Stimulated activated CD4-positive, alpha-beta T cell treated with anti-CD3 and anti-CD28 coated beads, Interleukin-2, amount 100 ng/mL, for 24 hours (primary cell): ENCODE measurements at regions not wholly inside any gene's neighbourhood (a gene's known extent, or its start where the extent isn't known, plus 50 kb on each side); places are given as distances from the start of the nearest gene placed in this dataset.
"Not testable (repeated sequence)": the region's sequence is repeated elsewhere in the genome, so short reads cannot be mapped to it uniquely, and the experiment has no call there.

Source experiments
- DNase-seq, 2 donors: peaks; one replicate each; pipeline ENCODE4 v3.0.0-alpha.2; 2020

GRCh38 chr2:240255811-240256703 is 115.6 kb upstream of the OTOS start:
- no peak for DNase-seq

DNA sequence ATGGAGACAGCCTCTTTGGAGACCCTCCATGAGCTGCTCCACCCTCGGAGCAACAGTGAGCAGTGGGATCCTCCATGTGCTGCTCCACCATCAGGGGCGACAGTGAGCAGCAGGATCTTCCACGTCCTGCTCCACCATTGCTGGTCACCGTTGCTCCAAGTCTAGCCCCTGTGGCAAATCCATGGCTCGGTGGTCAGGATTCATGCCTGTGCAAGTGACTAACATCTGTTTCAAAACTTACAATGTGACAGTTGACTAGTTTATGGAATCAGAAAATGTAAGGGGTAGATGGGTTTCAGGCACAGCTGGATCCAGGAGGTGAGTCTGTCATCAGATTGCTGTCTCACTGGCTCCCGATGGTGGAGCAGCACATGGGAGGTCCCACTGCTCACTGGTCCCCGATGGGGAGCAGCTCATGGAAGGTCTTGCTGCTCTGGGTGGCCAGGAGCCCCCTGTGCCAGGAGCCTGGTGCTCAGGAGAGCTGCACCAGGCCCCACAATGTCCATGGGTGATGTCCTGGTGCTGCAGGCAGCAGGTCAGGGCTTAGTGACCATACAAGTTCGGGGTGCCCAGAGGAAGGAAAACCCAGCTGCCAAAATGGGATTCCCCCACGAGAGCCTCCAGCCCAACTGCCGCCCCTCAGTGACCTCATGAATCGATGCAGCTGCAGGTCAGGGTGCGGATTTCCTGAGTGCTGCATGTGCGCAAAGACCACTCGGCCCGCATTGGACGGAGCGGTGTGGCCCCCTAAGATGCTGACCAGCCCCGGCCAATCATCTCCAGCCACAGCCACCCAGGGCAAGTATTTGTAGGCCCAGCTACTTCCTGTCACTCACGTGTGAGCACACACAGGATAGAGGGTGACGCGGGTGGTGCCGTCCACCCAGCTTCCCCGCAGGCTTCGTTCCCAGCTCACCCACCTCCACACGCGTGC is 116.5 kb upstream of the OTOS start:
- DNase-seq, result no peak

GRCh38 chr2:240257940-240258580 is 117.6 kb upstream of the OTOS start:
- DNase-seq, result no peak

GRCh38 chr2:240258685-240259084 is 118.2 kb upstream of the OTOS start:
- DNase-seq, result no peak

DNA sequence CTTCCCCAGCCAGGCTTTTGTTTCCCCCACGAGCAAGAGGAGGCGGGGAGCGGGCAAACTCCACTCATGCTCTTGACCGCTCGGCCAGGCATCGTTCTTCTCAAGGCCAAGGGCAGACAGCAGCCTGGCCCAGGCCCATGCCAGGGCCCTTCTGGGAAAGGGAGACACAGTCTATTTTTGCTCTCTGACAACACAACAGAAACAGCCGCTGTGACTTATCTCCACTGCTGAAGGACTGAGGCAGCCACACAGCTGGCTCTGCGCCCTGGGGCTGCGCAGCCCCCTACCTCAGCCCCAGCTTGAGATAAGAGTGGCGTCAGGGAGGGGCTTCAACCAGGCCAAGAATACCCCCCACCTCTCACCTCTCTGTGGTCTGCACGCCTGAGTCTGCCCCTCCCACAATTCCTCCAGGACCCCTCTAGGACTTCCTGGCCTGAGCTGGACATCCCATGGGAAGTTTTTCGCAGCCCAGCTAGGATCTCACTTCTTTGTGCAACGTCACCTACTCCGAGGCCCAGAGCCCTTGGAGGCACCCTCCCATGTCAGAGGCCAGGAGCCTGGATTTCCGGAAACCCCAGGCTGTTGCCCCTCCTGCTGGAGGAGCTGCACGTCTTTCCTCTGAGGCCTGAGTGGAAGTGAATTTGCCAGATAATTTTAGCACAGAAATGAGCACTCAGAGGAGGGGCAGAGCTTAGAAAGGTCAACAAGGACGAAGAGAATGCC is 118.9 kb upstream of the OTOS start:
- no peak for DNase-seq

- no peak for DNase-seq
These were observed 119.6 kb upstream of the OTOS start for GRCh38 chr2:240259924-240260529.

GRCh38 chr2:240260664-240261063 is 120.2 kb upstream of the OTOS start:
- DNase-seq, result no peak

GRCh38 chr2:240262578-240262977 is 122.1 kb upstream of the OTOS start:
- DNase-seq, result not testable (repeated sequence)

DNA sequence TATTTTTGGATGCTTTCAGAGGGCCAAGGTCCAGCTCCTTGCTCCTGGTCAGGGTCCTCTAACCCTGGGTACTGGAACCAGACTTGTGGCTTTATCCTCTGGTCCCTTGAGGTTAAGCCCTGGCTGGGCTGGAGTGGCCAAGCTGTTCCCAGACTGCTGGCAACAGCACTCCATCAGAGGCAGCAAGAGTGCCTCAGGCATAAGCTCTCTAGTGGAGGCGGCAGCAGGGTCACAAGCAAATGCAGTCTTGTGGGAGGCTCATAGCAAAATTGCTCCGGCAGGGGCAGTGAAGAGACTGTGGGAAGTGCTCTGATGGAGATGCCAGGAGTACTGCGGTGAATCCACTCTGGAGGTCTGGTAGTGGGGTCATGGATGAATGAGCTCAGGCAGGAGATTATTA is 128.9 kb upstream of the OTOS start:
- no peak for DNase-seq

DNA sequence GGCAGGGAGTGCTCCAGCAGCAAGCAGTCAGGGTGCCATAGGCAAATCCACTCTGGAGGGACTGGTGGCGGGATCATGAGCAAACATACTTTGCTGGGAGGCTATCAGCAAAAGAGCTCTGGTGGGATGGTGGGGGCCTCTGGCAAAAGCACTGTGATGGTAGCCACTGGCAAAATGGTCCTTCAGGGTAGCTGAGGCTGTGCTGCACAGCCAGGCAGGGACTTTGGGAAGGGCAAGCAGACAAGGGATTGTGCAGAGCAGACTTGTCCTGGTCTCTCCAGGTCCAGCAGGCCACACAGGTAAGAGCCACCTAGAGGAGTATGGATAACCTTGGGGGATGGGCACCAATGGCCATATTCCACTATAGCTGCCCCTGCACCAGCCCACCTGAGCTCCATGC is 129.4 kb upstream of the OTOS start:
- DNase-seq, result no peak

DNA sequence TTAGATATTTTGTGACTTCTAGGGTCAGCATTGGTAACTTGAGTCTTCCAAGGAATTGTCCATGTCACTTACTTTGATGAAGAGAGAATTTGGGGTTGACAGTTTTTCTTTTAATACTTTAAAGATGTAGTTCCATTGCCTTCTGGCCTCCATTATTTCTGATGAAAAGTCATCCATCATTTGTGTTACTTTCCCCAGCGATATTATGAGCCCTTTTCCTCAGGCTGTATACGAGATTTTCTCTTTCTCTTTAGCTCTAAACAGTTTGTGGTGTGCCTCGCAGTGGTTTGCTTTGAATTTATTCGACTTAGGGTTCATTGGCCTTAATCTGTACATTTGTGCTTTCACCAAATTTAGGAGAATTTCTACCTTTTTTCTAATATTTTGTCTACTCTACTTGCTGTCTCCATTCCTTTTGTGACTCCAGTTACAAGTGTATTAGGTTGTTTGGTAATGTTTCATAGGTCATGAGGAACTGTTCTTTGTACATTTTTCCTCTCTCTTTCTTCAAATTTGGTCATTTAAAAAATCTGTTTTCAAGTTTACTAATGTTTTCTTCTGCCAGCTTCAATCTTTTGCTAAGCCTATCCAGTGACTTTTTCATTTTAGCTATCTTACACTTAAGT is 131.4 kb upstream of the OTOS start:
- DNase-seq, result no peak

DNA sequence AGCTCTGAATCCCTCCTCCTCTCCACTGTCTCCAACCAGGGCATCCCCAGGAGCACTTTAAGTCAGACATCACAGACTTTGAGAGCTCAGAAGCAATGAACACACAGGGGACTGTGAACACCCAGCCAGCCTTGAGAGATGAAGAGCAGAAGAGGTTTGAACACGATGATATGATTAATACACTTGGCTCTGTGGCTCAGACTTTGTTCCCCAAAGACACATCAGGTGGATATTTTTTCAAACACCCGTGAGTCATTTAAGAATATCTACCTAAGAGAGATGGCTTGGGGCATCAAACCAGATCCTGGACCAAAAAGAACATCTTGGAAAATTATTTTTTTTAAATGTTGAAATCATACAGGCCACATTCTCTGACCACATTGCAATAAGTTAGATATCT is 134.9 kb upstream of the OTOS start:
- no peak for DNase-seq

GRCh38 chr2:240277073-240277806 is 136.8 kb upstream of the OTOS start:
- DNase-seq, result no peak

GRCh38 chr2:240277807-240278522 is 137.5 kb upstream of the OTOS start:
- no peak for DNase-seq

DNA sequence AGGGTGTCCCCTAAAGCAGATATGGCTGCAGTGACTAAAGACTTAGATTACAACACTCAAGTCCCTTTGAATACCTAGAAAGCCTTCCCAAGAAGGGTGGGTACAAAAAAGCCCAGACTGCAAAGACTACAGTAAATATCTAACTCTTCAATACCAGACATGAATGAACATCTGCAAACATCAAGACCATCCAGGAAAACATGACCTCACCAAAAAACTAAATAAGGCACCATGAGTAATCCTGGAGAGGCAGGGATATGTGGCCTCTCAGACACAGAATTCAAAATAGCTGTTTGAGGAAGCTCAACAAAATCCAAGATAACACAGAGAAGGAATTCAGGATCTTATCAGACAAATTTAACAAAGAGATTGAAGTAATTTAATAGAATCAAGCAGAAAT is 138.2 kb upstream of the OTOS start:
- DNase-seq, result no peak

DNA sequence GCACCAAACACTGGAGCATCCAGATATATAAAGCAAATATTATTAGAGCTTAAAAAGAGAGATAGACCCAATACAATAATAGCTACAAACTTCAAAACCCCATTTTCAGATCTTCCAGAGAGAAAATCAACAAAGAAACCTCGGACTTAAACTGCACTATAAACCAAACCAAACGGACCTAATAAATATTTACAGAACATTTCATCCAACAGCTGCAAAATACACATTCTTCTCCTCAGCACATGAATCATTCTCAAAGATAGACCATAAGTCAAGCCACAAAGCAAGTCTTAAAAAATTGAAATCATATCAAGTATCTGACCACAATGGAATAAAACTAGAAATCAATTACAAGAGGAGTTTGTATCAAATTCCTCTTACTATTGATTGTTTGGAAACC is 140.2 kb upstream of the OTOS start:
- no peak for DNase-seq

DNA sequence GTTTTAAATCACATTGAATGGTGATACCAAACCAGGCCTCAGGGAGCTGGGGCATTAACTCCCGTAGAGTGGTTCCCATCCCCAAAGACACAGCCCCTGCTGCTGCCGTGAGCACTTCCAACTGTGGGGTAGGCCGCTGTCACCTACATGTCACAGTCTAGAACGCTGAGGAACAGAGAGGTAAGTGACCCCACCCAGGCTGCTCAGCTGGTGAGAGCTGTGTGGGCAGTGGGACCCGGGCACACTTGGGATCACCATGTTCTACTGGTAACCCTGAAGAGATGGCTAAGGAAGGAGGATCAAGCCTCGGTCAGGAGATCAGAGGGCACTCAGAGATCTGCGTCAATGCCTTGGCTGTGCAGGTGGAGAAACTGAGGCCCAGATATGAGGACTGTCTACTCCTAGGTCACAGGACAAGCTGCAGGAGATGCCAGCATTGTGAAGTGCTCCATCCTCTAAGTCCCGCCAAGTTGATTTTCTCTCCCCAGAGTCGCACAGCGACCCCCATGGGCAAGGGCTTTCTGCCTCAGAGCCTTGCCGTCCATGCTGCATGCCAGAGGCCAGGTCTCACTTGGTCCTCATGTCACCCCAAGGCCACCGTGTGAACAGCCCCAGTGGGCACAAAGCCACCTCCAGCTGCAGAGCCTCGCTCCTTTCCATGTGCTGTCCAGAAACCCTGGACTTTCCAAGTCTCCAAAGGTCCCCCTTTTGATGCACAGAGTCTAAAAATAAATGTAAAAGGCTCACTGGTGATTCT is 144.2 kb upstream of the OTOS start:
- DNase-seq, result no peak

DNA sequence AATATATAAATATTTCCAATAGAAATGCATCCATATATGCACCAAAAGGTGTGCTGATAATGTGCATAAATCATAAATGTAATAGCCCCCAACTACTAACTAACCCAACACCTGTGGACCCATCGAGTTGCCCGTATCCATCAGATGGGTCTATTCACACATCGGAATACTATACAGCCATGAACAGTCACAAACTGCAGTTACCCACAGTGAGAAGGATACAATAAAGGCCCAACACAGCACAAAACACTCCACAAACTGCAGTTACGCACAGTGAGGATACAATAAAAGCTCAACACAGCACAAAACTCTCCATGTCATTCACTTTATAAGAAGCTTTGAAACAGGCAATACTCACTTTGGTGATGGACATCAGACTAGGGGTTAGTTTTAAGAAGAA is 145.3 kb upstream of the OTOS start:
- DNase-seq, result no peak

- DNase-seq, result no peak
These were observed 146.1 kb upstream of the OTOS start for GRCh38 chr2:240286596-240286995.

GRCh38 chr2:240287011-240287410 is 146.6 kb upstream of the OTOS start:
- no peak for DNase-seq
